ENCODE measurements at regions not wholly inside any gene's neighbourhood (a gene's known extent, or its start where the extent isn't known, plus 50 kb on each side); places are given as distances from the start of the nearest gene placed in this dataset.
"Not testable (repeated sequence)": the region's sequence is repeated elsewhere in the genome, so short reads cannot be mapped to it uniquely, and the experiment has no call there.

DNA sequence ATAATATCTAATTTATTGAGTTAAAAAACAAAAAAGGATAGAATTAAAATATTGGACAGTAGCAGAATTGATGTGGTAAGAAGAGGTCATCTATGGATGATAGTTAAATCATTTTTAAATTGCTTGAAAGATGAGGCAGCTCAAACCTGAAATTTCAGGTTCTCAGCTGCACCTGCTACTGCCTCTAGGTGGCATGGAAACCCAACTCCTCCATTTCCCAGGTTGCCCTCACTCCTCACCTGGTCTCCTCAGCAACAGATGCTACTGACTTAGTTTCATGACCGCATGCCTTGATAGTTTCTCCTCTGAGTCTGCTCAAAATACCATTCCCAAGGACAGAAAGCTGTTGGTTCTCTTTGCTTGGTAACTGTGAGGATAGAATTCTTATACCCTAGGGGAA, 148.1 kb downstream of the ABHD5 start:
- no peak for DNase-seq

DNA sequence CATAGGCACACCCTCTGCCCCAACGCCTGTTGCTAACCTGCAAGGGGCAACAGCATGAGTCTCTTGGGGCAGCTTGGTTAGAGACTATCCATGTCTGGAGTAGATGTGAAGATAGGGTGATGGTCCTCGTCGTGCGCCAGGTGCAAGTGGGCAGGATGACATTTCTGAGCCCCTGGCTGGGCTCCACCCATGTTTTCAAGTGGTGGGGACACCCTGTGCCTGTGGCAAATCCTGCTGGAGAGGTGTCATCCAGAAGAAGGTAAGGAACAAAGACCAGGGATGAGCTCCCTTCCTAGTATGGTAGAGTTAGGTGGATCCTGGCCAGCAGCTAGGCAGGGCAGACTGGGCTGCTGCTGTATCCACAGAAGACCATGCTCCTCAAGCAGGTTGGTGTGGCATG, 152.6 kb downstream of the ABHD5 start:
- no peak for DNase-seq

DNA sequence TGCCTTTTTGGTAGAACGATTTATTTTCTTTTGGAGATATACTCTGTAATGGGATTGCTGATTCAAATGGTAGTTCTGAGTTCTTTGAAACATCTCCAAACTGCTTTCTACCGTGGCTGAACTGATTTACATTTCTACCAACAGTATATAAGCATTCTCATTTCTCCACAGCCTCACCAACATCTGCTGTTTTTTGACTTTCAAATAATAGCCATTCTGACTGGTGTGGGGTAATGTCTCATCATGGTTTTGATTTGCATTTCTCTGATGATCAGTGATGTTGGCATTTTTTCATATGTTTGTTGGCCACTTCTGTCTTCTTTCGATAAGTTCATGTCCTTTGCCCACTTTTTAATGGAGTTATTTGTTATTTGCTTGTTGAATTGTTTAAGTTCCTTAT, 154.0 kb downstream of the ABHD5 start:
- no peak for DNase-seq

DNA sequence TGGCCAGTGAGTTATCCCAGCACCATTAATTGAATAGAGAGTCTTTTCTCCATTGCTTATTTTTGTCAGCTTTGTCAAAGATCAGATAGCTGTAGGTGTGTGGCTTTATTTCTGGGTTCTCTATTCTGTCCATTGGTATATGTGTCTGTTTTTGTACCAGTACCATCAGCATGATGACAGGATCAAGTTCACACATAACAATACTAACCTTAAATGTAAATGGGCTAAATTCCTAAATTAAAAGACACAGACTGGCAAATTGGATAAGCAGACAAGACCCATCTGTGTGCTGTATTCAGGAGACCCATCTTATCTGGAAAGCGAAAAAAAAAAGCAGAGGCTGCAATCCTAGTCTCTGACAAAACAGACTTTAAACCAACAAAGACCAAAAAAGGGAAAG, 154.8 kb downstream of the ABHD5 start:
- not testable (repeated sequence) for DNase-seq

DNA sequence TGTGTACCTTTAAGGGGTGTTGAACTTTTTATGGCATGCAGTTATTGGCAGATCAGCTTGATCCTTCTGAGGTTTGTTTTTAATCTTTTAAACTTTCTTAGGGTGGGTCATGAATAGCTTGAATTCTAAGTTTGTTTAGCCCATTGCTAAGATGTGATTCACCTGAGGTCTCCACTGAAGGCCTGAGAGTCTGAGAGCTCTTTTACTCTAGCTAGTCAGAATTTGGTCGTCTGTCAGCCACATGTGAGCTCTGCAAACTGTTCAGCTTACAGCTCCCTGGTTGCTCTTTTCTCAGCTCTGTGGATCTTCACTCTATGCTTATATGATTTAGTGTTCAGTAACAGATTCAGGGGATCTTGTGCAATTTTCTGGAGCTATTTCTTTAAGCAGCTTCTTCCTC, 161.3 kb downstream of the ABHD5 start:
- no peak for DNase-seq

DNA sequence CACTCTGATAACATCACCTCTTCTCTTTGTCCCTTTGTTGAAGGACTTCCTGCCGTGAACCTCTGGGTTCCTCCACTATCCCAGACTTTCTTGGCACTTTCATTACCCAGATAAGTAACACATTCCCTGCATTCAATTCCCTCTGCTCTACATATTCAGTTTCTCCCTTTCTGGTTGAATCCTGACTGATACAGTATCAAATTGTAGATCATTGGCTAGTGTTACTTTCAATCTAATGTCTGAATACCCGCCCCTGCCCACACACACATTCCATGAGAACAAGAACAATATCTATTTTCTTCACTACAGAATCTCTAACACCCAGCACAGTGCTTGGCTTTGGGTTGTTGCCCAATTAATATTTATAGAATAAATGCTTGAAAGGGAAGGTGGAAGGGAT, 163.5 kb downstream of the ABHD5 start:
- DNase-seq, result no peak

DNA sequence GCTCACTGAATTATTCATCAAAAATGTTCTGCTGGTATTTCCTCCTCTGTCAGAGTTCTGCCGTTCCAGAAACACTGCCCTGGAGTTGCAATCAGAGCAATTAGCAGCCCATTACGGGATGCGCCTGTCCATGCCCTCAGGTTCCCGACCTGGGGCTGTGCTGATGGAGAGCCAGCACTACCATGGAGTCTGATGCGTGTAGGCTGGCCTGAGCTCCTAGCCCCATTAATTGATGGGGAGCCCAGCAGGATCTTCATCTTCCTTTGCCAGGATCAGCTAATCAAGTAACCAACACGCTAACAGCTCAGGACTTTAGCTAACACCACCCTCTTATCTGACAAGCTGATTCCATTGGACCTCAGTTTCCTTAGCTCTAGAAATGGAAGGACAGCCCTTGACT, 164.2 kb downstream of the ABHD5 start:
- DNase-seq, result no peak

DNA sequence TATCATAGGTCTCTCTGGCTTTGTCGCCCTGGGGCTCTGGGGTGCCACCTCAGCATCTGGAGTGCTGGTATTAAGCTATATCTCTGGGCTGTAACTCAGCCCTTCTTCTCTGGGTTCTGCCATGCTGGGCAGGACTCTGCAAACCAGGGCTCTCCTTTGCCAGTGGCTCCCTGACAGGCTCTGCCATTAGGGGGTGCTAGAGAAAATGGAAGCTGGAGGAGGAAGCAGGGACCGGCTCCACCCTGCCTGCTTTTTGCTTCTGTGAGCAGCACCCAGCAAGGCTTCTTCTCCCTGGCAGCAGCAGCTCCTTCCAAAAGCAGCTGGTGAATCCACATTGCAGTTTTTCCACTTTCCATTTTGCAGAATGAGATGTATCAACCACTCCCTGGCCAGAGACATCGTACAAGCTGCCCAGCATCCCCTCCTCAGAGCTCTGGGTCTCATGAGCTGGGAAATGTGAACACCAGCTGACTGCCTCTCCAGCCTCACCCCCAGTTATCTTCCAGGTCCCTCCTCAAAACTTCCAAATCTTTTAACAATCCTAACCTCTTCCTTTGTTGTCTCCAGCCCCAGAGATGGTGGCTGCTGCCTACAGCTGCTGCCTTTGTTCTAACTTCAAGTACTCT, 165.0 kb downstream of the ABHD5 start:
- DNase-seq, result peak; percentile 54

DNA sequence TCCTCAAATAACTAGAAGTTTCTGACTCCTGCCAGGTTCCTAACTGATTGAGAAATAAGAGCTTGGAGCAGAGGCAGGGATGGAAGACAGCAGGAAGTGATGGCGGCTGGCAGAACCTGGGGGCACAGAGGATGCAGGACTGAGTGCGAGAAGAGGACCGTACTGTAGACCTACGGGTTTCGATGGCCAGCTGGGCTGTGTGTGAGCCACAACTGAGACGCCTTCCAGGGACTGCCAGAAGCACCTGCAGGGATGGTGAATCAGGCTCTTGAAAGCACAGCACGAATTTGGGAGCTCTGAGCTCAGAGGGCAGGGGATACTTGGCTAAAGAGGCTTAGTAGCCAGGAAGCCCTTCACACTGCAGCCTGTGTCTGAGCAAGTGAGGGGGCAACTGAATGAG, 165.6 kb downstream of the ABHD5 start:
- DNase-seq, result no peak

DNA sequence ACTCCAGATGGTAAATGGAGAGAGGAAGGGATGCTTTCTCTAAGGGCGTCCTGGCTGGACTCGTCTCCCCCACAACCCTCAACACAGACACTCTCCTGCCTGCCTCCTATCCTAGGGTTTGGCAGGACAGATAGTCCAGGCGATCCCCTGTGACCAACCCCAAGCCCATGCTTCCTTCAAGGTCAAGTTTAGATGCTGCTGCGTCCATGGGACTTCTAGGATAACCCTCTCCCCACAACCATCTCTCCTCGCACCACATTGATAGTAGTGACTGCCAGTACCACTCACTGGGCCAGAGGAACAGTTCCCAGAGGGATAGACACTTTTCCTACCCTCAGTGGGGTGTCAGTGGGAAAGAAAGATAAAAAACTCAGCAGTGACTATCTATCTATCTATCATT, 166.0 kb downstream of the ABHD5 start:
- no peak for DNase-seq

DNA sequence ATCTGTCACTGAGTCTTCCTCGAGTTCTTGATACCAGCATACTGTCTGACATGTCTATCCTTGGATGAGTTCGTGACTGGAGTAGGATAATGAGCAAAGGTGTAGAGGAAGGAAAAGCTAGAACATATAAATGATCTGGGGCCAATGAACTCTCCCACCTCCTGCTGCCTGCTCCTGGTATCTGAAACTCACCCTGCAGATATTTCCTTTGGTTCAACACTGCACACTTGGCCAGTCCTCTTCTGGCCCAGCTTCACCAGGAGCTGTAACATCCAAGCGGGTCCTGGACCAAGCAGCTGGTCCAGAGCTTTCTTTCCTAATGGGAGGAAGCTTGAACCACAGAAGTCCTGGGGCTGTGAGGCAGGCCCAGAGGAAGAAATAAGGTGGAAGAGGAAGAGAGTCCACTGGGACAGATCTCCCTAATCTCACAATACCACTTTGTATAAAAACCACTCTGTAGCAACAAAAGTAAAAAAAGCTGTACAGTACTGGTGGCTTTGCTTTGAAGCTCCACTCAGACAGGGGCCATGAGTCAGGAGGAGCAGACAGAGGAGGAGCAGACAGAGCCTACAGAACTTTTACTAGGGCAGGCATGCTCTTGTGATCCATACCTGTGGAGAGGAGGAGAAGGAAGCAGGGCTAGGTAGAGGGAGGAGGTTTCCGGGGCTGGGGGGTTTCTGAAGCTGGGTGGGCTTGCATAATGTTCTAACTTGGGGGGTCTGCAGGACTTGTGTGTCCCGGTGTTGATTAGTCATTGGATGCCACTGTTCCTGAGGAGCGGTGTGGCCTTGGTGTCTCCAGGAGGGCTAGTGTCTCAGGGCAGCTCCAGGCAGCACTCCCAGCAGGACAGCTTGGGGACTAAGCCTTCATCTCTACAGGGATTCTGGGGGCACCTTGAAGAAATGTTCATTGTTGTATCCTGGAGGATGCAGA, 166.9 kb downstream of the ABHD5 start:
- no peak for DNase-seq

DNA sequence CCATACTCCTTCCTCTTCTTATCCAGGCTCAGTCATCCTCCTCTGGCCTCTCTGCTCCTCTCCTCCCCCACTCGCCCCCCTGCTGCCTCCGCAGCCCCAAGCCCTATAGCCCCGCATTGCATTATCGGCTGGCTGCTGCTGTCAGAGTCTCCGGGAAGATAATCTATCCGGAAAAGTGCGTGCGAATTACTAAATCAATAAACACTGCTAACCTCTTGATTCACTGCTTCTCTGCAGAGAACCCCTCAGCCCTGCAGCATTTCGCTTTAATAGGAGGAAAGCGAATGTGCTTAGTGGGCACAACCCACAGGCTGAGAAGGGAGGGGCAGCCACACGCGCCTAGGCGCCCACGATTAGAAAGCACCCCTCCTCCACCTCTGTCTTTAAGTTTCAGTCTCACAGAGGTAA, 167.6 kb downstream of the ABHD5 start:
- DNase-seq, result no peak

DNA sequence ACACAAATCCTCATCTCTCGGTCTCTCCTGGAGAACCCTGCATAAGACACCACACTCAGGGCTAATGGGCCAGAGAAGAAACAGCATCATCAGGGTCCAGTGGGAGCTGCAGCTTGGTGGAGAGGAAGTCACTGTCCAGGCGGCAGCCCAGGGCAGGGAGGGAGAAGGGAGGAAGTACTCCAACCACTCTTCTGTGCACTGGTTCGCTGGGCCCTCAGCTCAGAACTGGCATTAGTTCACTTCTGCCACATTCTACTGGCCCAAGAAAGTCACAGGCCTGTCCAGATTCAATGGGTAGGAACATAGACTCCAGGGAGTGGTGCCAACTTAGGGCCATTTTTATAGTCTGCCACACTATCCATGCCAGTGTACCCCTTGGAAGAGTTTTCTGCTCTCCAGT, 169.0 kb downstream of the ABHD5 start:
- DNase-seq, result no peak

DNA sequence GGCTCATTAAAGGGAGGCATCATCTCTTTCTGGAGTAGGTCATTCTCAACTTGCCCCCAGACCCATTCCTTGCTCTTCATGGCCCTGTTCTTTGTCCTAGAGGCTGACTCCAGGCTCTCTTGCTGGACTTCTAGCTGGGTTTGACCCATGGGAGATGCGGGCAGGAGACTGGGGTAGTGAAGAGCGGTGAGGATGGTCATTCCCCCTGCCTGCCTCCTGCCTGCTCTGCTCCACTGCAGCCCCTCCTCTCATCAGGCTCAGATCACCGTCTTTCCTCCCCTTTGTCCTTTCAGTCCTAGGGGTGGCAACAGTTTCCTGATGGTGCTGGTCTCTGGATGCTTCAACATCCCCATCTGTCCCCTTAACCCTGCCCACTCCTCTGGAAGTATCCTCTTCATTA, 170.9 kb downstream of the ABHD5 start:
- no peak for DNase-seq

DNA sequence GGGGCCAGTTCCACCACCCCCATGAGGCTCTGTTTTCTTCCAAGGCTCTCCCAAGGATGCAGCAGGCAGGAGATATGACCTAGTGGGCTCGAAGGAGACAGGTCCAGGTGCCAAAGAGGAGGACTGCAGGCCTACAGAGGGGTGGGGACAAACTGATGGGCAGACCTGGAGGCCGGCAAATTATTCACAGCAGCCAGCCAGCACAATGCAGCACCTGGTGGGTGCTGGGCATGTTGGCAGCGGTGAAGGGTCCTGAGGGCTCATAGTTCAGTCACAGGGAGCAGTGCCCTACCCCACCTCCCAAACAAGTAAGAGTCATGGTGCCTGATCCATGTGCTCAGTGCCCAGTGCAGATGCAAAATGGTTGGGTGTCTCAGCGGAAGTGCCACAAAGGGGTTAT, 171.7 kb downstream of the ABHD5 start:
- DNase-seq, result no peak

DNA sequence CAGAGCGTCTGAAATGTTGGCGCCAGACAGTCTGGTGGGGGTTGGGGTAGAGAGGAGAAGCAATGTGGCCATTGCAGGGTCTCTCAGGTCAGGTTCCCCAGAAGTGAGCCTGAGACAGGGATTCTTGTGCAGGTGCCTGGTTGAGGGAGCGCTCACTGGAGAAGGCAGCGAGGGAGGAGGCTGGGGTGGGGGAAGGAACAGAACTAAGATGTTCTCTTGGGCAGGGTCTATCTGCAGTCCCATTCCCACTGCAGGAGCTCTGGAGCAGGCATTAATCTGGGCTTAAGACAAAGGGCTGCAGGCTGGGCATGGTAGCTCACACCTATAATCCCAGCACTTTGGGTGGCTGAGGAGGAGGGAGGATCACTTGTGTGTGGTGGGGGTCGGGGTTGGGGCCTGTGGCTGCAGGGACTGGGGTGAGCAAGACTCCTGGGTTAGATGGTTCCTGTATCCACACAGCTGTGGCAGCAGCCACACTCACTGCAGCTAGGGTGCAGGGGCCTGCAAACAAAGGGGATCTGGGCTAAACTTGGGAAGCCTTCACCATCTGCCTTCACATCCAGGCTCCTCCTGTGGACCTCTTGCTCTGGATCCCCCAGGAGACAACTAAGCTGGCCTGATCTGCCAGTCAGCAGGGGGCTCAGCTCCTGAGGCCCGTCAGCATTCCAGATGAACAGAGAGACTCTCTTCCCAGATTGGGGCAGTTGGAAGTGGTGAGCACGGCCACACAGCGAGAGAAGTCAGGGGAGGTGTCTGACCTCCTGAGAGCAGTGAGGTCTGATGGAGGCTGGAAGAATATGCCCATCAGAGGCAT, 172.5 kb downstream of the ABHD5 start:
- DNase-seq, result no peak

DNA sequence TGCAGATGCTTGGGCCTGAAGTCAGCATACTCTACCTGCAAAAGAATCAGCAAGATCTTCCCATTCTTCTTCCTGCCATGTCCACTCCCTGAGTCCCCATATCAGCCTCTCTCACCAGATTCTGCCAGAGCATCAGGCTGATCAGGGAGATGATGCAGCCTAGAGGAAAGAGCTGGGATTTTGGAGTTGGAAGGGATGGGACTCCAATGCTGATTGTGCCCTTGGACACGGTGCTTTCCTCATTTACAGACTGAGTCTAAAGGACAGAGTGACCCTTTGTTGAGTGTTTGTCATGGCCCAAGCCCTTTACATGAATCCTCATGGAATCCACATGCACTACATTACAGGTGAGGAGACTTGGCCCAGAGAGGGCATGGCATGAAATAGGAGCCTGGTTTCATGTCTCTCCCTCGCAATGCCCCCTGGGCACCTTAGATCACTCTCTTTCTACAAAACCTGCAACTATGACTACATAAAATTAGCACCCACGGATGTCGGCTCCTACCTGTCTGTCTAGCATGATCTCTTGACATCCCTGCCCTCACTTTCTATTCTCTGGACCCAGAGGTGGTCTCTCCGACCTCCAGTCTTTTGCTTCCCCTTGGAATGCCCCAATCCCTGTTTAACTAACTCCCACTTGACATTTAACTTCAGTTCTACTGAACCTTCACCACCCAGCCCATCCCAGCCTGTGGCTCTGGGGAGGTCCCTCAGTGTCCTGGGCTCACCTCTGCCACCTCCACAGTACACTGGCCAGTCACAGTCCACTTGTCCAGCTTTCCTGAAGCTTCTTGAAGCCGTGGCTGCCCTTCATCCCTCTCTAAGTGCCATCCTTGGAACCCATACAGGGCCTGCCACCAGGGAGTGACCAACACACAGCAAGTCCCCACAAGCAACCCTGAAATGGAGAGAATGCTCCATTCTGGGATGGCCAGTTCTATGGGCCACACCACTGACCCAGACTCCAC, 173.5 kb downstream of the ABHD5 start:
- DNase-seq, result no peak

DNA sequence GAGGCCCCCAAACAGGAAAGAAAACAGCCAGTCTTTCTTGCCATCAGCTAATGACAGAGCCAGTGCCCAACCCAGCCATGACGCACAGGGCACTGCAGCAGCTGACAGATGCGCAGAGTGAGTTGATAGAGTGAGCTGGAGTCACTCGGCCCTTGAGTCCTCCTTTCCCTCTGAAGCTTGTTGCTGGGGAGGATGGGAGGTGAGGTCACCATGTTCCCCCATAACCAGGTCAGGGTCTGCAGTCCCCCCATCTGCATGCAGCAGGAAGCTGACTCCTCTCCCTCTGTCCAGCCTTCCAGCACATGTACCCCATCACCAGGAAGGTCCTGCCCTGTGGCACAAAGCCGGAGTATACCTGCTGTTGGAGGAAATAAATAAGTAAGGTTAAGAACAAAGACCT, 174.6 kb downstream of the ABHD5 start:
- no peak for DNase-seq

DNA sequence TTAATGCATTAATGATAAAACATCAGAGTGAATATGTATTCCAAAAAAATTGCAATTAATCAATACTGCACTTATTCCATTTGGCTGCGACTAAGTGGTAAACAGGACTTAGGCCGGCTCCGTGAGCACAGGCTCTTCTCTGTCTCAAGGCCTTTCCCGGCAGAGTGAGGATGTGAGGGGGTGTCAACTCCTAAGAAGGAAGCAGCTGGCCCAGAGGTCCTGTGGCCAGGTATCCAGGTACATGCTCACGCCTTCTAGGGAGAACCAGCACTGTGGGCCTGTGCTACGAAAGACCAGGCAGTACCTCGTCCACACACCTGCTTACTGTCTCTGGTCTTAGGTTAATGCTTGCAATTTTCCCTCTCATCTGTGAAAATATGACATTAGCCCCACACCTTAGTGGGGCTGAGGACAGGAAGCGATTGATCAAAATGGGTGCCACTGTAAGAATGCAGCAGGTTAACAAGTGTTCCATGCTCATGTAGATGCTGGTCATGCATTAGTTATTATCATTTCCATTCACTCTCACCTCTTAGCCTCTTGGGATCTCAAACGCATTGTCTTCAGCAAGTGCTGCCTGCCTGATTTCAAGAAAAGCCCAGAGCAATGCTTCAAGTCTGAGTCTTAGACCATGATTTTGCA, 175.3 kb downstream of the ABHD5 start:
- DNase-seq, result no peak

DNA sequence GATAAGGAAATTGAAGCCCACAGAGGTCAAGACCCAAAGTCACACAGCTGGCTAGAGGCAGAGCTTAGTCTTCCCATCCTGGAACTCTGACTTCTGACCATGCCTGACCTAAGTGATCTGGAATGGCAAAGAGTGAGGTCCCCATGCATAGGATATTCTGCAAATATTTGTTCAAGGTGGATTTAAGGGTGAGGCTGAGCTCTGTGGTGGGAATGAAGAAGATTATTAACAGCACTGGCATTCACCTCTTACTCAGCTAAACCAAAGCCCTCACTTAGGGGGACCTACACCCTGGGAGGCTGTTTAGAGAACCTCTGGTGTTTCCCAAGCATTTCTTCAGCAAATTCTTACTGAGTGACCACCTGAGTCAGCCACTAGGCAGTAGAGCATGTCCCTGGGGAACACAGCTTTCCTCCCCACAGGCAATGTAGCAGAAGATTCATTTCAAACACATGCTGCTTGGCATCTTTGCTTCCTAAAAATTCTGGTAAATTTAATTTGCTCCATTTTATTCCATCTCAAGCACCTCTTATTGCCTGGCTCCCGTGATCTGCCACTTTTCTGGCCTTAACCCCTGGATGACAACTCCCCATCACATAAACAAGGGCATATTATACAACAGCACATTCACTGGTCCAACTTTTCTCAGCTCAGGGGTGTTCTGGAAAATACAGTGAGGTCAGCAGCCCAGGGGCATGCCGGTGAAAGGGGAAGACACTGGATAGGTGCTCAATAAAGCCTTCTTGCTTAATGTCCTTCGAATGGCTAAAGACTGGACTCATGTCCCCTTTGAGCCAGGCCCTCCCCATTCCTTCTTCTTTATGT, 176.0 kb downstream of the ABHD5 start:
- no peak for DNase-seq

Data from right forelimb (tissue), 1 donor.